Stimulated activated naive CD4-positive, alpha-beta T cell treated with Interleukin-2 at 50 U/mL for 16 hours (primary cell): ENCODE measurements at regions not wholly inside any gene's neighbourhood (a gene's known extent, or its start where the extent isn't known, plus 50 kb on each side); places are given as distances from the start of the nearest gene placed in this dataset.

Experiments
- DNase-seq: peaks from one replicate; lab custom pipeline; 2025; lab: John Stamatoyannopoulos, UW

DNA sequence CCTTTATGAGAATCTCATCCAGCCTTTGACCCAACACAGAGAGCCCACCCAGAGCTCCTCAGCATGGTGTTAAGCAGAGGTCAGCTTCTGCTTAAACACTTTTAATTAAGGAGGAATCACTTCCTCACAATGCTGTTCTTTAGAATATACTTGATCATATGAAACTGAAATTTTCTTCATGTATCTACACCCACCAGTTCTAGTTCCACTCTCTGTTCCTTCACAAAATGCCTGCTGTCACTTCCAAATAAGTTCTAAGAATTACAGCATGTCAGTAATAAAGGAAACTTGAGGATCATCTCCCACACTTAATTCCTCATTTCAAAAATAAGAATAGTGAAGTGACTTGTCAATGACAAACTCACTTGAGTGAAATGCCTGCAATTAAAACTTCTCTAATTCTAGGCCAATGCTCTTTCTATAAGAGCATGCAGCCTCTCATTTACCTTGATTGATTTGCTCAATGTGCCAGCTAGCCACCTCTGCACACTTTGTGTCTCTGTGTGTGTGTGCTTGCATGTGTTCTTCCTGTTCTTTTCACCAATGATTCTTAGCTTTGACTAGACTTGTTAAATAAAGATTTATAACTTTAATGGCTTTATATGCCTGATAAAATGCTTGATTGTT lies 356.3 kb downstream of the PLPP3 start:
- no peak for DNase-seq

DNA sequence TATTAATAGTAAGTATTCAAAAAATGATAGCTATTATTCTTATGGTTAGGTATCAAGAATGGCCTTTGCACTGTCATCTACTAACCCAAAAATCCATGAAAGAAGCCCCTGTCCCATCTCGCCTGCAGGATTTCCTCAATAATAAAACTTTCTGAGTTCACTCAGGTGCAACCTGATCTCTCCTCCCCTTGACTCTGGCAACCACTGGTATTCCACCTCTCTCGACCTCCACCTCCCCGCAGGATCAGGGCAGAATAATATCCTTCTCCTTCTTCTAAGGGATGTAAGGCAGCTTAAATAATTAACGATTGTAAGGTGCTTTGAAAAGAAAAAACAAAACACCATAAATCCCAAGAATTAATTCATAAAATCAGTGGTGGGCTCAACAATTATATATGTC lies 359.3 kb downstream of the PLPP3 start:
- DNase-seq: no peak

DNA sequence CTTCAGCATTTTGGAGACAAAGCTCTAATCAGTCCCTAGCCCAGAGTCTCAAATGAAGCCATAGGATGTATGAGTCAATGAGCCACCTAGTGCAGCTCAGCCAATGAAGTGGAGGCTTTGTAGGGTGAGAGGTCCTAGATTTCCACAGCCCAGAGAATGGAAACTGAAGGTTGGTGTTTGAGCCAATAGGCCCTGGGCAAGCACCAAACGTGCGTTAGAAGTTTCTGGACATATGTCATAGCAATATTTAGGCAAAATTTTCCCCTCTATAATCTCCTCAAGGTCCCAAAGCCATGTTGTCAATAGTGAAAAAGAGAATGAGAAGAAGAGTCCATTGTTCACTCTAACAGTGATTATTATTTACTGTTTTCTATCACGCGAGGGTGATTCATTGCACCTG lies 361.3 kb downstream of the PLPP3 start:
- no peak for DNase-seq

GRCh38 chr1:56216218-56216617 lies 363.1 kb downstream of the PLPP3 start:
- DNase-seq: no peak

DNA sequence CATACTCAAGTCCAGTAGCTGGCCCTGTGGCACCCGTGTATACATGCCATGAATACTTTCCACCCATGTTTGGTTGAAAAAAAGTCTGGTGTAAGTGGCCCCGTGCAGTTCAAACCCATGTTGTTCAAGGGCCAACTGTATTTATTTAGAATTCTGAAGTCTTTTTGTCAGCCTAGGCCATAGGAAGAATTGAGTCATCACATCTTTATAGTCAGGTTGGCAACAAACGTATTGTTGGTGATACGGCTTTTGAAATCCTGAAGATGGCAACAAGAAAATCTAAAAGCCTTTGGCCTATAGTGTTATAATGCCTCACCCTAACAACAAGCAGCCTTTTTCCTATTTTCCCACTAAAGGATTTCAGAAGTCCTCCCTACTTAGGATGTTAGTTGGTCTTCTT lies 363.6 kb downstream of the PLPP3 start:
- DNase-seq: no peak

DNA sequence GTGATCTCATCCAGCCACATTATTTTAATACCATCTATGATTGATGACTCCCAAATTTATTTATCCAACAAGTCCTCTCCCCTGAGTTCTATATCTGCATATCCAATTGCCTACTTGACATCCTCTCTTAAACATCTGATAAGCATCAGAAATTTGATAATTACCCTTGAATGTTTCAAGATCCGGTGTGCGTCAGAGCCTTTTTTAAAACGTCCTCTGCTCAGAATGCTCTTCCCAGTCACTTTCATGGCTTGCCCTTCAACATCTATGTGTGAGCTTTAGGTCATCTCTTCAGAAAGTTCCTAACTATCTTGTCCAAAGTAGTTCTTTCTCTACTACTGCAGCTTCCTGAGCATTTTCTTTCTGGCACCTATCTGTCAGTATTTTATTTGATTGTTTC lies 364.3 kb downstream of the PLPP3 start:
- no peak for DNase-seq

GRCh38 chr1:56213068-56213467 lies 366.3 kb downstream of the PLPP3 start:
- no peak for DNase-seq

GRCh38 chr1:56212143-56212542 lies 367.2 kb downstream of the PLPP3 start:
- no peak for DNase-seq

DNA sequence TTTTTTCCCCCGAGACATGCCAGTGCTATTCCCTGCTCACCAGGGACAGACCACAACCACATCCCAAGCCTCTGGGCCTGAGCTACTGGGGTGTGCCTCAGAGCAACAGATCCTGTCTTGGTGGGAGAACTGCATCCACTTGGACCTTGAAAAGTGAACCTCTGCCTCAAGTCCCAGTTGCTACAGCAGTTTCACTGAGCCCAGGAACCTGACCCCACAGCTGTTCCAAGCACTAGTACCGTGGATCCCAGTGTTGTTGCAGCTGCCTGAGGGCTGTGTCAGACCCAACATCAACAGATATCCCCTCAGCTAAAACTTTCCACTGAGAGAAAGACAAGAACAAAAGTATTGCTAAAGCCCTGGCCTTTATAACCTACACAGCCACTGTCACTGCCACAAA lies 373.0 kb downstream of the PLPP3 start:
- DNase-seq: no peak

DNA sequence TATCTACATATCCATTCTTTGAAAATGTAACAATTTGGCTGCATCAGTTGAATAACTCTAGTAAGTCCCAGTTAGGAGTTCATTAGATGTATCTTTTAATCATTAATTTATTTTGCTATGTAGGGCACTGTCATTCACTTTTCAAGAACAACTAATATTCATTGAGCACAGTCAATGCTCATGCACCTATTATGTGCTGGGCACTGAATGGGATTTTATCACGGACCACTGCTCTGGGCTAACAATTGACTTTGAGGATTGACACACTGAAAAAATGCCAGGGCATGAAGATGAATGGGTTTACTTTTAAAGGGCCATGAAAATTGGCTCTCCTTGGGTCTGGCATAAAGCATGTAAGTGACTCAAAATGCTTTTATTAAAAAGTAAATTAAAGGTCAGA lies 375.2 kb downstream of the PLPP3 start:
- DNase-seq: no peak

DNA sequence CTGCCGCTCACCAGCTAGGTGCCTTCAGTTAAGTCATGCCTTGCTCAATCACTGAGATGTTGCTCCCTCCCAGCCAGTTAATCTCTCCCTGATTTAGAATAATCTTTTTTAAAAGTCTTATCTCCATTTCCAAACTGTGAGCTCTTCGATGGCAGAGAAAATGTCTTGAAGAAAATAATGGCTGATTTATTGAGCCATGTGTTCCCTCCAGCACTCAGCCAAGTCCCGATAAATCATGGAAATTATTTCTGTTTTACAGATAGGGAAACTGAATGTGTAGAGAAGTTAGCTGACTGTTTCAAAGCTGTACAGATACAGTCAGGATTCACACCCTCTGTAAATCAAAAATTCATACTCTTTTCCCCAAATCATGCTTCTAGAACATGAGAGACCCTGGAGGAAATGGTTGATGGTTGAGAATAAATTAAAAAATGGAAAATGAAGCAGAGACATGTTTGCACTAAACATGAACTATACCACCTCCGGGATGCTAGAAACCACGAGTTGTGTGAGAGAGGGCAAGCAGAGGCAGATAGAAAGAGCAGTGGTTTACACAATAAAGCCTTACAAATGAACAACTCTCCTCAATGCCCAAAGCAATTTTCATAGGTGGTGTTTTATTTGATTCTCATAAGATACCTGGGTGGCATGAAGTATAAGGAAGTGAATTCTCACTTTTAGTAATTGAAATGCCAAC lies 376.4 kb downstream of the PLPP3 start:
- DNase-seq: no peak

GRCh38 chr1:56202186-56202585 lies 377.2 kb downstream of the PLPP3 start:
- no peak for DNase-seq

GRCh38 chr1:56200896-56201295 lies 378.5 kb downstream of the PLPP3 start:
- DNase-seq: no peak

GRCh38 chr1:56200442-56200841 lies 378.9 kb downstream of the PLPP3 start:
- DNase-seq: no peak

- no peak for DNase-seq
Measured at GRCh38 chr1:56199956-56200355, 379.4 kb downstream of the PLPP3 start.

DNA sequence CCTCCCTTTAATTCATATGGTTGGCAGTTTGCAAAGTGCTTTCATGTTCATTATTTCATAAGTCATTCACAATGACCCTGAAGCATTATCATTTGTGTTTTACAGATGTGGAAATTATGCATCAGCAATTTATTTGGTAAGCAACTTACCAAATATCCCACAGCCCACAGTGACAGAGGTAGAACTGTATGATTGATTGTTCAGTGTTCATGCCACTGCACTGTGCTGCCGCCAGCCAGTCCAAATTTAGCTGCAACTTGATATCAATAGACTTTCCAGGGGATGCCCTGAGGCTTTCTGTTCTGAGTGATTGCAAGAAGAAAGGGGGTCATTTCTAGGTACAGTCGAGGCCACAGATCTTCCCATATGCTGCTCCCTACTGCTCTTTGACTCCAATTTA lies 380.3 kb downstream of the PLPP3 start:
- DNase-seq: no peak

GRCh38 chr1:56197946-56198345 lies 381.4 kb downstream of the PLPP3 start:
- no peak for DNase-seq

GRCh38 chr1:56196839-56197238 lies 382.5 kb downstream of the PLPP3 start:
- DNase-seq: no peak

GRCh38 chr1:56194701-56195300 lies 384.6 kb downstream of the PLPP3 start:
- no peak for DNase-seq

- DNase-seq: no peak
Measured at GRCh38 chr1:56193656-56194055, 385.7 kb downstream of the PLPP3 start.

DNA sequence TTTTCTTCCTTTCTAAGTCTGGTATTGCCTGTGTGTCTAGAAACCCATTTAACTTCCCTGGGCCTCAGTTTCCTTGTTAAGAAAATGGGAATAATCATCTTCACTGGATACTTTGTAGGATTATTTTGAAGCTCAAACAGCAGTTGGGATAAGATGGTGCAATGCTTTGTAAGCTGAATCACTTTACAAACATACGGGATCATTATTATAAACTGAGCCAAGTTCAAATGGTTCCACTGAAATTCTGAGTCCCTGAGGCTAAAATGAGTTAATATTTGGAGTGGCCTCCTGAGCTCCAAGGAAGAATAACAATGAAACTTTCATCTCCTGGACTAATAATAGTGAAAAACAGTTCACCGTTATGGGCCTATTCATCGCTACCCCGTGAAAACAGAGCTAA lies 388.0 kb downstream of the PLPP3 start:
- no peak for DNase-seq

DNA sequence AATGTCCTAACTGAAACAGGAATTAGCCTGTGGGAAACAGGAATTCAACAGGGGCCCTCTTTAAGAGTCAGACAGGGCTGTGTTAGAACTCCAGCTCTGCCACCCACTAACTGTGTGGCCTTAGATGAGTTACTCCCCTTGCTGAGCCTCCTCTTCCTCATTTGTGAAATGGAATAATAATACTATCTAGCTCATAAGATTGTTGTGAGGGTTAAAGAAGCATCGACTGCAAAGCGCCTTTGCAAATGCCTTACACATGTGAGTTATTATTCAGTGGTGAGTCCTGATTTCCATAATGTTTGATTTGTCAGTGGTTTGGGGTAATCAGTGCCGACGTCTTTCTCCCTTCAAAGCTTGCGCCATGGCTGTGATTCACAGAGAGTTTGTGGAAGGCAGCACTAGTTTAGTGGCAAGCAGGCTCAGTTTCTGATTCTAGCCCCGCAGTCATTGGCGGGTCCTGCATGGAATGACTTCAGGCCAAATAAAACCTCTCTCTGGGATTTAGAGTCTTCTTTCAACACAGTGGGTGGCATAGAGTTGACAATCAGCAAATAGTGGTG lies 388.5 kb downstream of the PLPP3 start:
- DNase-seq: no peak
